ENCODE measurements at regions not wholly inside any gene's neighbourhood (a gene's known extent, or its start where the extent isn't known, plus 50 kb on each side); places are given as distances from the start of the nearest gene placed in this dataset.

DNA sequence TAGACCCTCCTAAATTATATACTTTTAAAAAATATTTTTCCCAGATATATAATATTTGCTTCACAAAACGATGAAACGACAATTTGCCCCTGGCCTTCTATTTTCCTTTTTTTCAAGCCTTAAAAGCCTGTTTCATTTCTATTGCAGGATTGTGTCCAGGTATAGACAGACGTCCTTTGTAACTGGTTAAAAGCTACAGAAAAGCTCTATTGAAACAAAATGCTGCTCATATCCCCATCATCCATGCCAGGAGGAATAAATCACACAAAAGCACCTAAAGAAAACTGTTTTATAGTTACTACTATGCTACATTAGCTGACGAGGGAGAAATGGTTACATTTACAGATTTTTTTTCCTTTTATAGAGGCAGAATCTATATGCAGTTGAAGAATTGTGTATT is 765.1 kb downstream of the DIAPH3 start:
- TF ChIP-seq, protein P1, sequence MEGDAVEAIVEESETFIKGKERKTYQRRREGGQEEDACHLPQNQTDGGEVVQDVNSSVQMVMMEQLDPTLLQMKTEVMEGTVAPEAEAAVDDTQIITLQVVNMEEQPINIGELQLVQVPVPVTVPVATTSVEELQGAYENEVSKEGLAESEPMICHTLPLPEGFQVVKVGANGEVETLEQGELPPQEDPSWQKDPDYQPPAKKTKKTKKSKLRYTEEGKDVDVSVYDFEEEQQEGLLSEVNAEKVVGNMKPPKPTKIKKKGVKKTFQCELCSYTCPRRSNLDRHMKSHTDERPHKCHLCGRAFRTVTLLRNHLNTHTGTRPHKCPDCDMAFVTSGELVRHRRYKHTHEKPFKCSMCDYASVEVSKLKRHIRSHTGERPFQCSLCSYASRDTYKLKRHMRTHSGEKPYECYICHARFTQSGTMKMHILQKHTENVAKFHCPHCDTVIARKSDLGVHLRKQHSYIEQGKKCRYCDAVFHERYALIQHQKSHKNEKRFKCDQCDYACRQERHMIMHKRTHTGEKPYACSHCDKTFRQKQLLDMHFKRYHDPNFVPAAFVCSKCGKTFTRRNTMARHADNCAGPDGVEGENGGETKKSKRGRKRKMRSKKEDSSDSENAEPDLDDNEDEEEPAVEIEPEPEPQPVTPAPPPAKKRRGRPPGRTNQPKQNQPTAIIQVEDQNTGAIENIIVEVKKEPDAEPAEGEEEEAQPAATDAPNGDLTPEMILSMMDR (IDR thresholded peaks at IDR 0.05) = no peak
- no peak for TF ChIP-seq POLR2A (IDR thresholded peaks at IDR 0.05)

Data from gastroesophageal sphincter (tissue), 3 donors.